ENCODE measurements at regions not wholly inside any gene's neighbourhood (a gene's known extent, or its start where the extent isn't known, plus 50 kb on each side); places are given as distances from the start of the nearest gene placed in this dataset.

DNA sequence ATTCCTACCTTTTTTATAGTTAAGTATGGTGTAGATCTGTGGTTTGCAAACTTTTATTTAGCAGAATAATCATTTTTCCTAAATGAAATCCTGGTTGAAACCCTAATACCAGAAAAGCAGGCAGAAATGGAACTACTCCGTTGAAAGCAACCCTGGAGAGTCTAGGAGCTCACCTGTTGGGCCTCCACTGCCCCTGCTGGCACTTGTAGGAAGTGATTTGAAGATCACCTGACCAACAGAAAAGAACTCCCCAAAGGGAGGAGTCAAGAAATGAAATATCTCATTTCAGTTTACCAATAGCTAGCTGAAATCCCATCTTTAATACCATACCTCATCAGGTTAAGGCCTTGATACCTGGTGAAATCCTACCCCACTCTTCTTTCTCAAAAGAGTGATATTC lies 277.1 kb downstream of the KLHL13 start:
- no peak overlapping the region for H3K14ac ChIP-seq (ENCODE audit: insufficient read depth, low read length)
- no peak overlapping the region for H3K4ac ChIP-seq (ENCODE audit: low read depth, low read length)
- no peak overlapping the region for H3K27ac ChIP-seq (ENCODE audit: insufficient read length, low read depth, low read length)
- no peak overlapping the region for H4K91ac ChIP-seq (ENCODE audit: insufficient read length, low read depth, low read length)
- peaks cover 15% of the 10 kb centered on the region for H3K9me3 ChIP-seq (ENCODE audit: control insufficient read depth, low read depth, low read length)
- no peaks in the 10 kb centered on the region for H4K20me1 ChIP-seq (ENCODE audit: control insufficient read depth, insufficient read depth, insufficient read length)
- no peak overlapping the region for H4K8ac ChIP-seq (replicated peaks; ENCODE audit: insufficient read length, low read depth, low read length)
- H2BK120ac ChIP-seq (ENCODE audit: low read depth, low read length, poor library complexity, severe bottlenecking), result no peak overlapping the region
- H3K79me2 ChIP-seq (ENCODE audit: insufficient read depth, low read length), result no peaks in the 10 kb centered on the region
- no peak overlapping the region for H2BK15ac ChIP-seq (ENCODE audit: low read depth, low read length)
- TF ChIP-seq, protein P1, sequence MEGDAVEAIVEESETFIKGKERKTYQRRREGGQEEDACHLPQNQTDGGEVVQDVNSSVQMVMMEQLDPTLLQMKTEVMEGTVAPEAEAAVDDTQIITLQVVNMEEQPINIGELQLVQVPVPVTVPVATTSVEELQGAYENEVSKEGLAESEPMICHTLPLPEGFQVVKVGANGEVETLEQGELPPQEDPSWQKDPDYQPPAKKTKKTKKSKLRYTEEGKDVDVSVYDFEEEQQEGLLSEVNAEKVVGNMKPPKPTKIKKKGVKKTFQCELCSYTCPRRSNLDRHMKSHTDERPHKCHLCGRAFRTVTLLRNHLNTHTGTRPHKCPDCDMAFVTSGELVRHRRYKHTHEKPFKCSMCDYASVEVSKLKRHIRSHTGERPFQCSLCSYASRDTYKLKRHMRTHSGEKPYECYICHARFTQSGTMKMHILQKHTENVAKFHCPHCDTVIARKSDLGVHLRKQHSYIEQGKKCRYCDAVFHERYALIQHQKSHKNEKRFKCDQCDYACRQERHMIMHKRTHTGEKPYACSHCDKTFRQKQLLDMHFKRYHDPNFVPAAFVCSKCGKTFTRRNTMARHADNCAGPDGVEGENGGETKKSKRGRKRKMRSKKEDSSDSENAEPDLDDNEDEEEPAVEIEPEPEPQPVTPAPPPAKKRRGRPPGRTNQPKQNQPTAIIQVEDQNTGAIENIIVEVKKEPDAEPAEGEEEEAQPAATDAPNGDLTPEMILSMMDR (conservative IDR thresholded peaks at IDR 0.05), result peak; percentile 40; the same call in 2 of the 3 replicates
- H3K4me2 ChIP-seq (ENCODE audit: insufficient read depth, insufficient read length, low read length), result no peak overlapping the region
- no peak overlapping the region for H3K56ac ChIP-seq (ENCODE audit: insufficient read length, low read depth, low read length)
- H3K9me3 Mint-ChIP-seq, result peaks cover 7 to 65% of the 10 kb centered on the region in 2 experiments
- H3K36me3 Mint-ChIP-seq (ENCODE audit: insufficient read depth in 1 of 3, low read depth in 3 of 3), result peaks cover 0 to 4% (median 0%) of the 10 kb centered on the region in 3 experiments; a peak in 4 of 7 replicates
- H3T11ph ChIP-seq (ENCODE audit: low read length), result no peak overlapping the region
- no peak overlapping the region for H2AK5ac ChIP-seq (ENCODE audit: insufficient read length, low read length)
- H2BK12ac ChIP-seq (ENCODE audit: insufficient read length, low read depth, low read length), result no peak overlapping the region
- H3K18ac ChIP-seq (ENCODE audit: insufficient read length, low read depth, low read length), result no peak overlapping the region
- H3K4me3 Mint-ChIP-seq, result no peak overlapping the region
- DNase-seq, result peak; percentile 20
- H3K27ac Mint-ChIP-seq, result no peak overlapping the region
- H3K23ac ChIP-seq (ENCODE audit: insufficient read length, low read depth, low read length), result no peak overlapping the region
- no CpG with 5 or more reads among the region's 1 CpG for WGBS (ENCODE audit: extremely low coverage, insufficient read length, low lambda C conversion rate)
- H2BK5ac ChIP-seq (ENCODE audit: insufficient read length, low read length), result no peak overlapping the region
- no peak overlapping the region for H3K9ac ChIP-seq (ENCODE audit: extremely low read depth, insufficient read length, low read length)
- H3K27me3 Mint-ChIP-seq (ENCODE audit: low read depth), result no peaks in the 10 kb centered on the region
- no peak overlapping the region for H2BK20ac ChIP-seq (ENCODE audit: low read depth, low read length, poor library complexity, severe bottlenecking)
- no peaks in the 10 kb centered on the region for H3K79me1 ChIP-seq (ENCODE audit: insufficient read depth, low read depth, low read length, poor library complexity, severe bottlenecking)
- no peak overlapping the region for H2AFZ ChIP-seq (ENCODE audit: low read length)
- H3K27me3 ChIP-seq (ENCODE audit: insufficient read depth, low read length), result no peaks in the 10 kb centered on the region
- H3K4me1 Mint-ChIP-seq, result no peaks in the 10 kb centered on the region
- H3K4me1 ChIP-seq (ENCODE audit: insufficient read depth, low read length), result no peaks in the 10 kb centered on the region
- H3K23me2 ChIP-seq (ENCODE audit: insufficient read length, low read depth, low read length, poor library complexity, severe bottlenecking), result no peaks in the 10 kb centered on the region
- no peak overlapping the region for H4K5ac ChIP-seq (ENCODE audit: insufficient read length, low read depth, low read length)
